Bronchial epithelial cell (primary cell): ENCODE measurements at regions not wholly inside any gene's neighbourhood (a gene's known extent, or its start where the extent isn't known, plus 50 kb on each side); places are given as distances from the start of the nearest gene placed in this dataset.
A peak's percentile ranks its signal among the peaks of the same experiment; 100 is the strongest.

Experiments
- DNase-seq: peaks from one replicate; pipeline ENCODE4 v3.0.0-alpha.2; 2010; ENCODE audit warnings: low read depth
- FAIRE-seq: peaks from 2 replicates; lab custom pipeline; 2011; peaks lifted over from hg19 to GRCh38; lab: Jason Lieb, UNC
- H3K27me3 ChIP-seq: 2 replicates; pipeline ENCODE4 v1.5.1; 2011; ENCODE audit warnings: low read length; ENCODE audit not compliant: control insufficient read depth, insufficient read depth
- H3K36me3 ChIP-seq: 2 replicates; pipeline ENCODE4 v1.5.1; 2011; ENCODE audit warnings: low read length; ENCODE audit not compliant: control insufficient read depth, insufficient read depth
- H3K4me3 ChIP-seq: 2 replicates; pipeline ENCODE4 v1.5.1; 2011; ENCODE audit warnings: mild to moderate bottlenecking, low read depth, low read length, control low read depth
- CTCF ChIP-seq: IDR thresholded peaks from 2 replicates; pipeline ENCODE4 v1.5.1; 2011; ENCODE audit warnings: mild to moderate bottlenecking, moderate library complexity, low read length, control low read depth, inconsistent platforms; ENCODE audit not compliant: insufficient read depth, severe bottlenecking

- peaks cover 18% of the 10 kb centered on the region for H3K27me3 ChIP-seq
- FAIRE-seq, result no peak
- no peak overlapping the region for H3K4me3 ChIP-seq
- TF ChIP-seq CTCF, result no peak
- no peaks in the 10 kb centered on the region for H3K36me3 ChIP-seq
- peak; percentile 58 for DNase-seq
Observed at GRCh38 chr15:69983696-69984265, 113.9 kb downstream of the TLE3 start.

DNA sequence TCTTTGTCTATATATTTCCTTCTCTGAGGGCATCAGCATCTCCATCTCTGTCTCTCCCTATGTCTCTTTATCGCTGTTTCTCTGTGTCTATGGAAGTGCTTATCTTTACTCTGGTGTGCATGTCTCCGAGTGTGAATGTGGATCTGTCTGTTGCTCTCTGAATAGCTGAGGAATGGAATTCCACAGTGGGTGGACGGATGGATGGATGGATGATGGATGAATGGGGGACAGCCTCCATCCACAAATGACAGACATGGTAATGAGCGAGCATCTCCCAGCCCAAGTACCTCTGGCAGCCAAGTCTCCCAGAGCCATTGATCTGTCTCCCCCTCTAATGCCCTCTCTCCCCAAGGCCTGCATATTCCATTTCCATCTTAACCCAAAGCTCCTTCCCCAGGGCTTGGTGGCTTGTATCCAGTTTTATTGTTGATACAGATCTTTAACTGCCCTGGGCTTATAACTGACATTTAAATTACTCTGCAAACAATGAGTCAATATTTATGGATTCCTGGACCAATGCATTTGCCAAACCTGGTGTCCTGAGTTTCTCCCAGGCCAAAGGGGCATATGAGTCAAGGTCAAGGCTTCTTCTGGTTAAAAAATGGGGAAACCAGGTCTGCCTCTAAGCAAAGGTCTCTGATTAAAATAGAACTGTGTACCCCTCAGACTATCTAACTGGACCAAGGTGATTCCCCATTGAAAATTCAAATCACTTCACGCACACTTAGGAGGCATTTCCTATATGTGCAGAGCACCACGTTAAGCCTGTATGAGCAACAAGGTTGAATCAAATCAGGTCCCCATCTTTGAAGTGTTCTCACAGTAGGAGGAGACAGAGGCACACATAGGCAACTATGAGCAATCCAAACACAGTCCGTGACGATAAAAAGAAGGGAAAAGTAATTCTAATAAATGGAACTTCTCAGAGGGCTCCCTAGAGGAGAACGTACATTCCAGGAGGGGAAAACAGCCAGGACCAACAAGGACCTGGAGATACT is 109.9 kb downstream of the TLE3 start:
- DNase-seq (no peak), FAIRE-seq (no peak)
- H3K4me3 ChIP-seq, result no peak overlapping the region
- no peak for TF ChIP-seq CTCF
- H3K27me3 ChIP-seq, result peaks cover 14% of the 10 kb centered on the region
- H3K36me3 ChIP-seq, result no peaks in the 10 kb centered on the region

GRCh38 chr15:69988541-69989225 is 109.0 kb downstream of the TLE3 start:
- FAIRE-seq (no peak), DNase-seq (no peak)
- Histone ChIP-seq H3K4me3 (no peak overlapping the region), H3K36me3 (no peaks in the 10 kb centered on the region), H3K27me3 (peaks cover 12% of the 10 kb centered on the region)
- TF ChIP-seq CTCF, result no peak

- no peak for DNase-seq
- TF ChIP-seq CTCF, result no peak
- H3K27me3 ChIP-seq, result peaks cover 17% of the 10 kb centered on the region
- no peak overlapping the region for H3K4me3 ChIP-seq
- no peak for FAIRE-seq
- no peaks in the 10 kb centered on the region for H3K36me3 ChIP-seq
Observed at GRCh38 chr15:69990566-69991421, 106.9 kb downstream of the TLE3 start.

DNA sequence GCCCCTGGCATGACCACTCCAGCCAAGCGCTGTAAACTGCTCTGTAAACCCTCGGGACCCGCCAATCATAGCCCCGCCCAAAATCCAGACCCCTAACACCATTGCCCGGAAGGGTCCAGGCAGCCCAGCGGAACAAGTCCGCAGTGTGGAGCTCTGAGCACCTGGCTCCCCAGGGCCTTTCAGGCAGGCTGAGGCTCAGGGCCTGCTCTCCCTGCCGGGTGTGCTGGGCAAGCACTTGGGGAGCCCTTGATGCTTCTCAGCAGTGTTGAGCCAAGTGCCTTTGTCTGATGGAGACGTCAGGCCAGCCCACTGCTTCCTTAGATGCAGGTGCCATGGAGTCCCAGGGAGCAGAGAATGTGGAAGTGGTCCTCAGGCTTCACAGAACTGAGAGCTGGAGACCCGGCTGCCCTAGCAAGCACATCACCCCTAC is 106.2 kb downstream of the TLE3 start:
- H3K27me3 ChIP-seq, result peaks cover 15% of the 10 kb centered on the region
- no peak for TF ChIP-seq CTCF
- H3K4me3 ChIP-seq, result no peak overlapping the region
- no peaks in the 10 kb centered on the region for H3K36me3 ChIP-seq
- DNase-seq, result no peak
- no peak for FAIRE-seq
